ENCODE measurements at regions not wholly inside any gene's neighbourhood (a gene's known extent, or its start where the extent isn't known, plus 50 kb on each side); places are given as distances from the start of the nearest gene placed in this dataset.

DNA sequence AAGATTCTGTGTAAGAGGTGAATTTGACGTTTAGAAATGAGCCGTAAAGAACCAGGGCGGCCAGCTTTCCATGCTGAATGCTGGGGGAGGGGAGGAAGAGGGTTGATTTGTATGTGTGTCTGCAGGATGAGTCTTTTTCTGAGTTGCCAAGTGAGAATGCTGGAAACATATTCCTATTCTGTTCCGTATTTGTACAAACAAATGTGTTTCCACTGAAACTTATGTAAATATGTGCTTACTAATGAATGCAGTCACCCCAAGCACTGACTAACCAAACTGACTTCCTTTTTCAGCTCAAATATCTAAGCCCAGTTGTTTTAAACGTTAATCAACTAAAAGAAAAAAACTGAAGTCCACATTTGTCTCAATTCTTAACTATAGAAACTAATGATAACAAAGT lies 74.9 kb upstream of the APCDD1 start:
- no peak overlapping the region for H3K4me3 ChIP-seq (ENCODE audit: low read length in 3 of 3)
- H3K9ac ChIP-seq (ENCODE audit: low read depth in 1 of 3, low read length in 3 of 3) = no peak overlapping the region
- no peaks in the 10 kb centered on the region for H3K4me1 ChIP-seq (ENCODE audit: control insufficient read depth in 3 of 3, insufficient read depth in 3 of 3, low read length in 3 of 3)
- H3K9me3 ChIP-seq (ENCODE audit: control insufficient read depth in 3 of 3, low read length in 3 of 3) = no peaks in the 10 kb centered on the region
- H3K27me3 ChIP-seq (ENCODE audit: control insufficient read depth in 3 of 3, insufficient read depth in 3 of 3, low read length in 3 of 3) = peaks cover 0 to 7% (median 0%) of the 10 kb centered on the region in 3 donors
- H3K36me3 ChIP-seq (ENCODE audit: control insufficient read depth in 3 of 3, insufficient read depth in 3 of 3, low read length in 3 of 3) = no peaks in the 10 kb centered on the region
- no peak overlapping the region for H3K27ac ChIP-seq (ENCODE audit: low read depth, low read length)

DNA sequence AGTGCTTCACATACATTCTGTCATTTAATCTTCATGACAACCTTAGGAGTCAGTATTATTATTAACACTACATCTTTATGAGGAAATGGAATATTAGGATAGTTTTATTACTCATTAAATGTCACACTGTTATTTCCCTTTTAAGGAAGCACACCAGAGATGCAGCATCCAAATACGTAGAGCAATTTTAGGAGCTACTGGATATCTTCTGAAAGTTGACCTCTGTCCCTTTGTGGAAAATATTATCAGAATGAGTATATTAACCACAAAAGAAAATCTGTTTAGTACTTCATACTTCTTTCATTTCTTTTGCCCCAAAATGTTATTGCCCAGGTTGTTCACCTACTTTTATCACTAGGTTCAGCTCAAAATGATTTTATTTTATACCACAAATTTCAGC lies 72.9 kb upstream of the APCDD1 start:
- H3K27me3 ChIP-seq (ENCODE audit: control insufficient read depth in 3 of 3, insufficient read depth in 3 of 3, low read length in 3 of 3) = peaks cover 0 to 7% (median 0%) of the 10 kb centered on the region in 3 donors
- H3K9me3 ChIP-seq (ENCODE audit: control insufficient read depth in 3 of 3, low read length in 3 of 3) = no peaks in the 10 kb centered on the region
- no peaks in the 10 kb centered on the region for H3K36me3 ChIP-seq (ENCODE audit: control insufficient read depth in 3 of 3, insufficient read depth in 3 of 3, low read length in 3 of 3)

DNA sequence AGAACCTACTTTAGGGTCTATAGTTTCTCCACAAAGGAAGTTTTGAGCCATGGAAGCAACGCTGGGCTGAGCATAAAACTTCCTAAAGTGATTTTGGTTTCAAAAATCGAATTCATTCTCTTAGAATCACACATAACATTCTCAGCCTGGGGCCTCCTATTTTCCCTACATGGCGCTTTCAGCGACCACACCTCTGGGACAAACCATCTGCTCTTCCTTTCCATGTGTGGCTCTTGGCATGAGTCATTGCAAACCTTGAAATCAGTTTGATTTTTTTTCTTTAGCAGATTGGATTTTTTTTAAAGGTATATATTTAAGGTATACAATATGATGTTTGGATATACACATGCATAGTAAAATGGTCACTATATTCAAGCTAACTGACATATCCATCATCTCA lies 72.5 kb upstream of the APCDD1 start:
- Histone ChIP-seq H3K9ac (ENCODE audit: low read depth in 1 of 3, low read length in 3 of 3) (no peak overlapping the region), H3K4me1 (ENCODE audit: control insufficient read depth in 3 of 3, insufficient read depth in 3 of 3, low read length in 3 of 3) (no peaks in the 10 kb centered on the region), H3K4me3 (ENCODE audit: low read length in 3 of 3) (no peak overlapping the region), H3K9me3 (ENCODE audit: control insufficient read depth in 3 of 3, low read length in 3 of 3) (no peaks in the 10 kb centered on the region), H3K27me3 (ENCODE audit: control insufficient read depth in 3 of 3, insufficient read depth in 3 of 3, low read length in 3 of 3) (peaks cover 0 to 7% (median 0%) of the 10 kb centered on the region in 3 donors), H3K27ac (ENCODE audit: low read depth, low read length) (no peak overlapping the region), H3K36me3 (ENCODE audit: control insufficient read depth in 3 of 3, insufficient read depth in 3 of 3, low read length in 3 of 3) (no peaks in the 10 kb centered on the region)

More for the DNA sequence above, 72.9 kb upstream of the APCDD1 start:
- Histone ChIP-seq H3K27ac (ENCODE audit: low read depth, low read length) (no peak overlapping the region), H3K4me3 (ENCODE audit: low read length in 3 of 3) (no peak overlapping the region), H3K4me1 (ENCODE audit: control insufficient read depth in 3 of 3, insufficient read depth in 3 of 3, low read length in 3 of 3) (no peaks in the 10 kb centered on the region), H3K9ac (ENCODE audit: low read depth in 1 of 3, low read length in 3 of 3) (no peak overlapping the region)

DNA sequence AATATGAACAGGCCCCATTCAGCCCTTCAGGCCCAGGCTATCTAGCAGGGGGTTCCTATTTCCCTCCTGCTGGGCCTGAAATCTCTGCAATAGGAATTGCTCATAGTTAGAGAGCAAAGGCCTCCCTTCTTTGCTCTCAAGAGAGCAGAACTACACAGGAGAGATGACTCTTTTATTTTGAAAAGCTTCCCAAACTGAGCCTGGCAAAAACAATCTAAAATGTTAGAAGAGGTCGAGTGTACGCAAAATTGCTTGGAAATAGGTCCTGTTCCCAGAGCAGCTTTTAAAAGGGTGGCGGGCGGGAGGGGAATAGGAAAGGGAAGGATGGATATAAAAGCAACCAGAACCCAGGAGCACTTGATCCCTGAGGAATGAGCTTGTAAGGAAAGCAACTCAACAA lies 68.4 kb upstream of the APCDD1 start:
- Histone ChIP-seq H3K27me3 (ENCODE audit: control insufficient read depth in 3 of 3, insufficient read depth in 3 of 3, low read length in 3 of 3) (no peaks in the 10 kb centered on the region), H3K9me3 (ENCODE audit: control insufficient read depth in 3 of 3, low read length in 3 of 3) (no peaks in the 10 kb centered on the region), H3K4me3 (ENCODE audit: low read length in 3 of 3) (no peak overlapping the region), H3K4me1 (ENCODE audit: control insufficient read depth in 3 of 3, insufficient read depth in 3 of 3, low read length in 3 of 3) (no peaks in the 10 kb centered on the region), H3K36me3 (ENCODE audit: control insufficient read depth in 3 of 3, insufficient read depth in 3 of 3, low read length in 3 of 3) (no peaks in the 10 kb centered on the region), H3K9ac (ENCODE audit: low read depth in 1 of 3, low read length in 3 of 3) (no peak overlapping the region), H3K27ac (ENCODE audit: low read depth, low read length) (no peak overlapping the region)

DNA sequence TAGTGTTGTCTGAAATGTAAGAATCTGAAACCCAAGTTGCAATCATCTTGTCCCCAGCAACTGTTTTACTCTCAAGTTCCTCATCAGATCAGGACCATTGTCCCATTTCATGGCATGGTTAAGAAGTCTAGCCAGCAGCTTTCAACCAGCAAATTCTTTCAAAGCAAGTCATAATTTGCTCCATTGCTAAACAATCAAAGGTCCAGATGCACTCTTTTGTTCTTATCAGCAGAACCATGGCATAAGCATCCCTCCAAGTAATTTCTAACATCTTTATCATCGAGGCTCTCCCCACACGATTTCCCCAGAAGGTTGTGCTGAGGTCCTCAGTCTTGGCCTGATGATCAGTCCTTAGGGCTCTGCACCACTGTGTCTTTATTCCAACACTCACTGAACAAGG lies 67.5 kb upstream of the APCDD1 start:
- Histone ChIP-seq H3K4me3 (ENCODE audit: low read length in 3 of 3) (no peak overlapping the region), H3K9ac (ENCODE audit: low read depth in 1 of 3, low read length in 3 of 3) (no peak overlapping the region), H3K4me1 (ENCODE audit: control insufficient read depth in 3 of 3, insufficient read depth in 3 of 3, low read length in 3 of 3) (no peaks in the 10 kb centered on the region), H3K27ac (ENCODE audit: low read depth, low read length) (no peak overlapping the region), H3K9me3 (ENCODE audit: control insufficient read depth in 3 of 3, low read length in 3 of 3) (no peaks in the 10 kb centered on the region), H3K36me3 (ENCODE audit: control insufficient read depth in 3 of 3, insufficient read depth in 3 of 3, low read length in 3 of 3) (no peaks in the 10 kb centered on the region), H3K27me3 (ENCODE audit: control insufficient read depth in 3 of 3, insufficient read depth in 3 of 3, low read length in 3 of 3) (no peaks in the 10 kb centered on the region)

DNA sequence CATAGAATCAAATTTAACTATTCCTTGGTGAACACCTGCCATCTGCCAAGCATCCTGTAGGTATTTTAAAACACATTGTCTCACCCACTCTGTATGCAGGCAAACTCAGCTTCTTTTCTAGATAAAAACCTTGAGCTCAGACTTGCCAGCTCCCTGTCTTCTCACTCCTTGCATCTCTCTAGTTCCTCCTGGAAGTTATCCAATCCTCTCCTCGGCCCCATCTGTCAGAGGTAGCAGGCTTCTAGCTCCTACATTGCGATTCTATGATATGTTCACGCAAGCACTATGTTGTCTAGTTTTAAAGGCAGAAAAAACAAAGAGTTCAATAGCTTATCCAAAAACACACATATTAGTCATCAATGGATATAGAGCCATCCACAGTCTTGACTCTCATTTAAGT lies 67.0 kb upstream of the APCDD1 start:
- no peaks in the 10 kb centered on the region for H3K4me1 ChIP-seq (ENCODE audit: control insufficient read depth in 3 of 3, insufficient read depth in 3 of 3, low read length in 3 of 3)
- H3K9me3 ChIP-seq (ENCODE audit: control insufficient read depth in 3 of 3, low read length in 3 of 3) = no peaks in the 10 kb centered on the region
- no peak overlapping the region for H3K27ac ChIP-seq (ENCODE audit: low read depth, low read length)
- H3K36me3 ChIP-seq (ENCODE audit: control insufficient read depth in 3 of 3, insufficient read depth in 3 of 3, low read length in 3 of 3) = no peaks in the 10 kb centered on the region
- no peak overlapping the region for H3K9ac ChIP-seq (ENCODE audit: low read depth in 1 of 3, low read length in 3 of 3)
- H3K4me3 ChIP-seq (ENCODE audit: low read length in 3 of 3) = no peak overlapping the region
- no peaks in the 10 kb centered on the region for H3K27me3 ChIP-seq (ENCODE audit: control insufficient read depth in 3 of 3, insufficient read depth in 3 of 3, low read length in 3 of 3)

DNA sequence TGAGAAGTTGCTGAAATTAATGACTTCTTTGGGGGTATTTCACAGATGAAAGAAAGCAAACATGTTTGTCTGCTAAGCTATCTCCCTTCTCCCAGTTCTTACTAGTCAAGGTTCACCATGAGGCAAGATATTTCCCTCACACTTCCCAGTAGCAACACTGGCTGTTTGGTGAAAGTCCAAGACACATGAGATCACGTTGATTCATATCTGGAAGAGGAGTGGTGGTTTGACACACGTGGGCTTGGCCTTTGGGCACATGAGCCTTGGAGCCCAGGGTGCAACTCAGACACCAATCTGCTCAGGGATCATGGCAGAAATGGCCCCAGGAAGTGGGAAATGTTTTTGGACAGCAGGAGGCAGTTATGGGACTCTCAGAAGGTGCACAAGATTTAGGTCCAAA lies 66.1 kb upstream of the APCDD1 start:
- Histone ChIP-seq H3K9ac (ENCODE audit: low read depth in 1 of 3, low read length in 3 of 3) (no peak overlapping the region), H3K9me3 (ENCODE audit: control insufficient read depth in 3 of 3, low read length in 3 of 3) (no peaks in the 10 kb centered on the region), H3K27ac (ENCODE audit: low read depth, low read length) (no peak overlapping the region), H3K36me3 (ENCODE audit: control insufficient read depth in 3 of 3, insufficient read depth in 3 of 3, low read length in 3 of 3) (no peaks in the 10 kb centered on the region), H3K4me3 (ENCODE audit: low read length in 3 of 3) (no peak overlapping the region), H3K27me3 (ENCODE audit: control insufficient read depth in 3 of 3, insufficient read depth in 3 of 3, low read length in 3 of 3) (no peaks in the 10 kb centered on the region), H3K4me1 (ENCODE audit: control insufficient read depth in 3 of 3, insufficient read depth in 3 of 3, low read length in 3 of 3) (no peaks in the 10 kb centered on the region)

DNA sequence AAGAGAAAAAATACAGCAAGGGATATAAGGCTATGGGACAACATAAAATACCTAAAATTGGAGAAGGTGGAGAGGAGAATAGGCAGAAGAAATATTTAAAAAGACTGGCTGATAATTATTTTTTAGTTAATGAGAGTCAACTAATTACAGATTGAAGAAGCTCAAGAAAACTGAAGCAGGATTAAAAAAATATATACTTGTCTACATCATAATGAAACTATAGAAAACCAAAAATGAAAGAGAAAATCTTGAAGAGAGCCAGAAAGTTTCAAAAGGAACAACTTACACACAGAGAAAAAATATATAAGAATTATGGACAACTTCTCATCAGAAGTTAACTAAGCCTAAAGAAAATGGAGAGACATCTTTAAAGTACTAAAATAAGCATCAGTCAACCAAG lies 62.9 kb upstream of the APCDD1 start:
- Histone ChIP-seq H3K27ac (ENCODE audit: low read depth, low read length) (no peak overlapping the region), H3K27me3 (ENCODE audit: control insufficient read depth in 3 of 3, insufficient read depth in 3 of 3, low read length in 3 of 3) (no peaks in the 10 kb centered on the region), H3K4me3 (ENCODE audit: low read length in 3 of 3) (no peak overlapping the region), H3K4me1 (ENCODE audit: control insufficient read depth in 3 of 3, insufficient read depth in 3 of 3, low read length in 3 of 3) (no peaks in the 10 kb centered on the region), H3K9me3 (ENCODE audit: control insufficient read depth in 3 of 3, low read length in 3 of 3) (no peaks in the 10 kb centered on the region), H3K9ac (ENCODE audit: low read depth in 1 of 3, low read length in 3 of 3) (no peak overlapping the region), H3K36me3 (ENCODE audit: control insufficient read depth in 3 of 3, insufficient read depth in 3 of 3, low read length in 3 of 3) (no peaks in the 10 kb centered on the region)

DNA sequence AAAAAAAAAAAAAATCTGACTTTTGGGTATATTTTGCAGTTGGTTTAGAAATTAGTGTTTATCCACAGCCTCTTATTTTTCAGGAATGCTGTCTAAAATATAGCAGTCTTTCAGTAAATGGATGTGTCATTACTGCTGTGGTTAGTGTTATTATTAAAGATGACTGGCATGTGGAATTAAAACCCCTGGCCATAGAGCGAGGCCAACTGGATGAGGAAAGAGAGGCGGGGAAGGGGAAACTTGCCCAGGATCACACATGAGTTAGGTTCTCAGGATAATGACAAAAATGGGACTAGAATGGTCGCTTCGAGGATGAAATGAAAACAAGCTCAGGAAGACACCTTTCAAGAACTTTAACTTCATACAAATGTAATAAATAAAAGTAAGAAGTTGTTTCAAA lies 57.4 kb upstream of the APCDD1 start:
- Histone ChIP-seq H3K27me3 (ENCODE audit: control insufficient read depth in 3 of 3, insufficient read depth in 3 of 3, low read length in 3 of 3) (peaks cover 0 to 2% (median 2%) of the 10 kb centered on the region in 3 donors), H3K4me1 (ENCODE audit: control insufficient read depth in 3 of 3, insufficient read depth in 3 of 3, low read length in 3 of 3) (no peaks in the 10 kb centered on the region), H3K9ac (ENCODE audit: low read depth in 1 of 3, low read length in 3 of 3) (no peak overlapping the region), H3K9me3 (ENCODE audit: control insufficient read depth in 3 of 3, low read length in 3 of 3) (no peaks in the 10 kb centered on the region), H3K27ac (ENCODE audit: low read depth, low read length) (no peak overlapping the region), H3K4me3 (ENCODE audit: low read length in 3 of 3) (no peak overlapping the region), H3K36me3 (ENCODE audit: control insufficient read depth in 3 of 3, insufficient read depth in 3 of 3, low read length in 3 of 3) (no peaks in the 10 kb centered on the region)

DNA sequence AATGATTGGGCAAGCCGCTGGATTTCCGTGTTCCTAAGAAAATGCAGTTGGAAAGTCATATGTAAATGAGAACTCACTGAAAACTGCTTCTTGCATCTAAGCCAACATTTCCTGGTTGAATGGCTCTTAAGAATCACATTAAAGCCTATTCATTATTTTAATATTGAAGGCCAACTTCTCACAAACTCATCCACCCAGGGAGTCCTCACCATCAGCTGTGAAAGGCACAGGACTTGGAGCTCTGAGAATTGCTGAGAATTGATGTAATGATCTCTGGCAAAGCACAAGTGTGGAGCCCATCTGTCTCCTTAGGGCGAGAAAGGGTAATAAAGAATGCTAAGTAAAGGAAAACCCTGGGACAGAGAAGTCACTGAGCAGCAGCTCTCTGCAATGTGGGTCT lies 55.9 kb upstream of the APCDD1 start:
- Histone ChIP-seq H3K9ac (ENCODE audit: low read depth in 1 of 3, low read length in 3 of 3) (no peak overlapping the region), H3K27me3 (ENCODE audit: control insufficient read depth in 3 of 3, insufficient read depth in 3 of 3, low read length in 3 of 3) (peaks cover 0 to 5% (median 4%) of the 10 kb centered on the region in 3 donors), H3K4me1 (ENCODE audit: control insufficient read depth in 3 of 3, insufficient read depth in 3 of 3, low read length in 3 of 3) (no peaks in the 10 kb centered on the region), H3K9me3 (ENCODE audit: control insufficient read depth in 3 of 3, low read length in 3 of 3) (no peaks in the 10 kb centered on the region), H3K4me3 (ENCODE audit: low read length in 3 of 3) (no peak overlapping the region), H3K36me3 (ENCODE audit: control insufficient read depth in 3 of 3, insufficient read depth in 3 of 3, low read length in 3 of 3) (no peaks in the 10 kb centered on the region), H3K27ac (ENCODE audit: low read depth, low read length) (no peak overlapping the region)

DNA sequence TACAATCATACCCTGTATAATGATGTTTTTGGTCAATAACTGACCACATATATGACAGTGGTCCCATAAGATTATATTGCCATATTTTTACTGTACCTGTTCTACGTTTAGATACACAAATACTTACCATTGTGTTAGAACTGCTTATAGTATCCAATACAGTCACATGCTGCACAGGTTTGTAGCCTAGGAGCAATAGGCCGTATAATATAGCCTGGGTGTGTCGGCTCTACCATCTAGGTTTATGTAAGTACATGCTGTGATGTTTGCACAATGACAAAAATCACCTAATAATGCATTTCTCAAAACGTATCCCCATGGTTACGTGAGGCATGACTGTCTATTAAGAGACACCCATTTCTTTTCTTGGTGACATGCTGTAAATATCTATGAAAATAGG lies 55.0 kb upstream of the APCDD1 start:
- Histone ChIP-seq H3K4me3 (ENCODE audit: low read length in 3 of 3) (no peak overlapping the region), H3K9ac (ENCODE audit: low read depth in 1 of 3, low read length in 3 of 3) (no peak overlapping the region), H3K4me1 (ENCODE audit: control insufficient read depth in 3 of 3, insufficient read depth in 3 of 3, low read length in 3 of 3) (no peaks in the 10 kb centered on the region), H3K27ac (ENCODE audit: low read depth, low read length) (no peak overlapping the region), H3K27me3 (ENCODE audit: control insufficient read depth in 3 of 3, insufficient read depth in 3 of 3, low read length in 3 of 3) (peaks cover 0 to 8% (median 4%) of the 10 kb centered on the region in 3 donors), H3K36me3 (ENCODE audit: control insufficient read depth in 3 of 3, insufficient read depth in 3 of 3, low read length in 3 of 3) (no peaks in the 10 kb centered on the region), H3K9me3 (ENCODE audit: control insufficient read depth in 3 of 3, low read length in 3 of 3) (no peaks in the 10 kb centered on the region)

Measured in skeletal muscle tissue (tissue), 3 donors.